HG03439 (cell line): ENCODE measurements at regions not wholly inside any gene's neighbourhood (a gene's known extent, or its start where the extent isn't known, plus 50 kb on each side); places are given as distances from the start of the nearest gene placed in this dataset.
"Not testable (repeated sequence)": the region's sequence is repeated elsewhere in the genome, so short reads cannot be mapped to it uniquely, and the experiment has no call there.

ENCODE experiments used
- ATAC-seq: cut with Tn5 transposase; IDR thresholded peaks from one replicate; pipeline ENCODE4 v1.9.1; 2021; ENCODE audit warnings: mild to moderate bottlenecking, moderate library complexity; ENCODE audit not compliant: unreplicated experiment

DNA sequence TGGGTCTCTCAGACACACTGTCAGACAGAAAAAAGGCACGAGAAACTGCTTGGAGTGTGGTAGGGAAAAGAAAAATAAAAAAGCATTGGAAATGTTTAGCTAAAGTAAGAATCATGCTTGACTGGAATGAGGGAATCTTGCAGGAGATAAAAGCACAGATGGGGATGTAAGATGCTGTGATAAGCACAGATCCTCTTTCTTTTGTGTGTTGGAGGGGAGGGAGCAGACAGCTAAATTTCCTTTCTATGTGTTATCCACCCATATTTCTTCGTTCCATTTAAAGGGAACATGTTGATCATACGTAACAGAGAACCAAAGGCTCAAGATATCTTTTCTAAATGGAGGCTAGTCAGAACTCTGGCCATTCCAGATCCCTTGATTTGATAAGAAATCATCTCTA lies 614.0 kb upstream of the LCORL start:
- ATAC-seq: no peak

DNA sequence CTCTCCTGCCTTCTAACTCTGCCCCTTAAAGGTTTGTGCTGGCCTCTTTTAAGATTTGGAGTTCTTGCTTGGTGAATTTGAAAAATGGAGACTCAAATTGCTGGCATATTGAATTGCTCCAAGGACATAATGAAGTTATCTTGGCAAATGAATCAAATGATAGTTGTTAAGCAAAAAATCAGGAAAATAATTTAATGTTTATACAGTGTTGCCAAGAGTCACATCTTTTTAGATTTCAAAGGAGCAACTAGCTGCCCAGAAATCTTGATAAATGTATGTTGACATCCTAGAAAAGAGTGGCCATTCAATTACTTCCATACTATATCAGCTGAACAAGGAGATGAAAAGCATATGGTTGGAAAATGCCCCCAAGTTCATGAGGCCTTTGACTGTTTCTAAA lies 610.0 kb upstream of the LCORL start:
- no peak for ATAC-seq

- ATAC-seq: no peak
Measured at GRCh38 chr4:18630218-18631110, 608.9 kb upstream of the LCORL start.

DNA sequence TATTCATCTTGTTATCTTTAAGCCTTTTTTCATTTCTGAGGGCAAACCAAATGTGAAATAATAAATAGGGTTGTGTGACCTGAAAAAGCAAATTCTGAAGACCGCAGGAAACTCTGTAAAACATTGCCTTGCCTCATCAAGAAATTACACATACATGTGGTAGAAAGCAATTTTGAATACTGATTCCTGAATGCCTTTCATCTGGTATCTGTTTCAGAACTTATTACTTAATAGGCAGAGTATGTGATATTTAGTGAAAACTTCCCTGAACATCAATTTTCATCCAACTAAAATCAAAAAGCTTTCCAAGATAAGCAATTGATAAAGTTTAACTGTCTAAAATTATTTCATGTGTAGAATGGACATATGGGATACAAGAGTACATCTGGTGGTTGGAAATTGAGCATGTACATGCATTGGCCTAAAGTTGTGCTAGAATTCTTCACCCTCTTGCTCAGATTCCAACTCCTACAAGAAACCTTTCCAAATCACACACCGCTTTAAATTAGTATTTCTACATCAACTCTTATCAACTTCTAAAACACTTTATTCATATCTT lies 606.0 kb upstream of the LCORL start:
- ATAC-seq: no peak

DNA sequence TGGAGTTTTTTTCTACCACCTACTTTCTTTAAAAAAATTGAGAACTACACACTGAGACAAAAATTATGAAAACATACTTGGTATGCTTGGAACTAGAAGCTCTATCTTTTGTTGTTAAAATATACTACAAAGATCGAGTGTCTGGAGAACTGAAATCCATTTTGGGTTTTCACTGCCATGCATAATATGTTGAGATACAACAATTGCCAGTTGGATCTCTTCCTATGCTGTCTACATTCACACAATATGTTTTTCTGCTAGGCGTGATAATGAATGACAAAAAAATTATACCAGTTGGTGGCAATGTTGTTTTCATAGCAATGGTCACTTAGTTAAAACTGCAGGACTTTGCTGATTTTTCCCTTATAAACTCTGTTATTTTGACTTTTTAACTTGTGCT lies 605.4 kb upstream of the LCORL start:
- no peak for ATAC-seq

DNA sequence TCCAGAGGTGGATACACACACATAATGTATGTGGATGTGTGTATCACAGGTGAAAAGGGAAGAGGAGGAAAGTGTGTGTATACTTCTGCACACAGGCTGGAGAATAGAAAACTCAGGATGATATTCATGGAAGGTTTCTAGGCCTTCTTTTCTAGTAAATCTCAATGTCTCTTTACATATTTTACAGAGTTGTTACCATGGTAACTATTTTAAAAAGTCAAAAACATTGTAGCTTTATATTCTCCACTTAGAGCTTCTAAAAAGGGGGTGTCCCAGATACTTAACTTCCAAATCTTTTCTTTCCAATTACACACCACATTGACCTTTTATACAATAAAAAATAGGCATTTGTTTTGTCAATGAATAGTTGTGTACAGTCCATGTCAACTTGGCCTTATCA lies 604.8 kb upstream of the LCORL start:
- ATAC-seq: no peak

DNA sequence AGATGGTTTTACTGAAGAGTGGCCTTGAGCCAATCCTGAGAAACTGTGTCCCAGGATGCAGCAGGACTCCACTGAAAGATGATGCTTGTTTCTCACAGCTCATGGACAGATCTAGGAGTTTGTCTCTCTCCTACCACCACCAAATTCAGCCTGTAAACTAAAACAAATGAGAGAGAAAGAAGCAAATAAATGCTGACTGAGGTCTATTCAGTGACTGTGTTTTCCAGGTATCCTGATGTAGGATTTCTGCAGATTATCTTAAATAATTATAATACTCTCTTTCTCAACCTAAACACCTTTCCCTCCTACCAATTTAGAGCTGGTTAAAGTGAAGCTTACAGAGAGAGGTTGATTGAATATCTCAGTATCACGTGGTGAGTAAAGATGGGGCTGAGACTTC lies 599.6 kb upstream of the LCORL start:
- no peak for ATAC-seq

DNA sequence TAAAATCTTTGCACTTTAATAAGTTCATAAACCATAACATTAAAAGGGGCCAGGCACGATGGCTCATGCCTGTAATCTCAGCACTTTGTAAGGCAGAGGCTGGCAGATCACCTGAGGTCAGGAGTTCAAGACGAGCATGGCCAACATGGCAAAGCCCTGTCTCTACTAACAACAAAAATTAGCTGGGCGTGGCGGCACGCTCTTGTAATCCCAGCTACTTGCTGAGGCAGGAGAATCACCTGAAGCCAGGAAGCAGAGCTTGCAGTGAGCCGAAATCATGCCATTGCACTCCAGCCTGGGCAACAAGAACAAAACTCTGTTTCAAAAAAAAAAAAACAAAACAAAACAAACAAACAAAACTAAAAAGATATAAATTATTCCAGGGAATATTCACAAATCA lies 595.2 kb upstream of the LCORL start:
- ATAC-seq: no peak

GRCh38 chr4:18611026-18611425 lies 589.5 kb upstream of the LCORL start:
- no peak for ATAC-seq

- no peak for ATAC-seq
Measured at GRCh38 chr4:18608908-18609533, 587.5 kb upstream of the LCORL start.

DNA sequence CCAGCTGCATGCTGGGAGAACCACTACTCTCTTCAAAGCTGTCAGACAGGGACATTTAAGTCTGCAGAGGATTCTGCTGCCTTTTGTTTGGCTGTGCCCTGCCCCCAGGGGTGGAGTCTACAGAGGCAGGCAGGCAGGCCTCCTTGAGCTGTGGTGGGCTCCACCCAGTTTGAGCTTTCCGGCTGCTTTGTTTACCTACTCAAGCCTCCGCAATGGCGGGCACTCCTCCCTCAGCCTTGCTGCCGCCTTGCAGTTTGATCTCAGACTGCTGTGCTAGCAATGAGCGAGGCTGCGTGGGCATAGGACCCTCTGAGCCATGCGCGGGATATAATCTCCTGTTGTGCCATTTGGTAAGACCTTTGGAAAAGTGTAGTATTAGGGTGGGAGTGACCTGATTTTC lies 581.1 kb upstream of the LCORL start:
- ATAC-seq: not testable (repeated sequence)

DNA sequence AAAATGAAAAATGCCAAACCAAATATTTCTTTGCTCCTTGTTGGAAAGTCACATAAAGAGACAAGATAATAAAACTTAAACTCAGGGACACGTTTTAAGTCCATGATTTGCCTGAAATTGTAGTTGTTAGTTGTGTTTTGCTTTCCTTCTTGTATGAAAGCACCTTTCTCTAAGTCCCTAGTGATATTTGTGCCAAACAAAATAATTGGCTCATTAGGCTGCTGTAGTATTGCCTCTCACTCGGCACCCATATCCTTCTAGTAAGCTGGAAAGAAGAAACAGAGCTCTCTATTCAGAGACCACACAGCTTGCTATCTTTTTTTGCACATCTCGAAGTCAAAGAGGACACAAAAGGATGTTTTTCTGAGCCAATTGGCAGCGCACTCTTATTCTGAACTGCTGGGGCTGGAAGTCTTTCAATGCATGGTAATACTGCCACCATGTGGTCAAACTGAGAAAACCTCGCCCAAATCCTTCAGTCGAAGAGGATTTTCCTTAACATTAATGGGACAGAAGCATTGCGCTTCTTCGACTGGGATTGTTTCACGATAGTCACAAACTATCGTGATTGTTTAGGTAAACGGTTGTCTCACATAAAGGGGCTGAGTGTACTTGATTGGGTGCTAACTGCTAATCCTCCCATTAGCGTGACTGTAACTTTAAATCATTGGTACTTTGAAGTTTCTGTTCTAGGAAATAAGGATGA lies 571.9 kb upstream of the LCORL start:
- ATAC-seq: peak; percentile 78

DNA sequence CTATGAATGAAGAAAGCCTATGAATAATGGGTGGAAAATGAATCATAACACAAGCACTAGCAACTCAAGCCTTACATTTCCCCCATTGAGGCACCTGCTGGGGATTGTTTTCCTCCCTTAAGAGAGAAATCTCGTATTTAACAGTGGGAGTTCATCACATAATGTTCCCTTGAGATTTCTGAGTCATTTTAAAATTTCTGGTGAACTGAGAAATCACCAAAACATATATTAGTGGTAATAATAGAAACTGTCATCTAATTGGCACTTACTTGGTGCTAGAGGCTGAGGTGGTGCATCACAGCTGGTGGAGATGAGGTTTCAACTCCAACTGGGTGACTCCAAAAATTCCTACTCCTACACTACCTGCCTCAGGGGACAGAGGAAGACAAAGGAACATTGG lies 561.3 kb upstream of the LCORL start:
- ATAC-seq: no peak

GRCh38 chr4:18578307-18578706 lies 556.8 kb upstream of the LCORL start:
- peak; percentile 77 for ATAC-seq

- no peak for ATAC-seq
Measured at GRCh38 chr4:18572481-18572880, 550.9 kb upstream of the LCORL start.

GRCh38 chr4:18571301-18571761 lies 549.8 kb upstream of the LCORL start:
- ATAC-seq: no peak

- ATAC-seq: no peak
Measured at GRCh38 chr4:18570370-18570769, 548.8 kb upstream of the LCORL start.

GRCh38 chr4:18568600-18568999 lies 547.0 kb upstream of the LCORL start:
- no peak for ATAC-seq

- ATAC-seq: no peak
Measured at GRCh38 chr4:18566970-18567799, 545.6 kb upstream of the LCORL start.

GRCh38 chr4:18559492-18559891 lies 537.9 kb upstream of the LCORL start:
- ATAC-seq: no peak

DNA sequence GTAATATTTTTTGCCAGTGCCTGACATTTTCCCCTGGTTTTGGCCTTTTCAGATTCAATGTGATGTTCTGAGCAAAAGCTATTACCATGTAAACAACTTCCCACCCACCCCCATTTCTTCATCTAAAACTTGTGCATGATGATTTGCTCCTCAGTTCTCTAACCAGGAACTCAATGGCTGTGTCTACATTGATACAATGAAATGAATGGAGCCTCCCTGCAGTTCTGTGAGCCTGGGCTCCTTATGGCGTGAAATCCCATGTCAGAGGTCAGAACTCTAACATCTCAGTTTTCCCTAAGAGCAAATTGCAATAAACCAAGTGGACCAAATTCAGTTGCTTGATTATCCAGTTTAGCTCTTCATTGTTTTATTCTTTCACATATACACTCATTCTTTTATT lies 534.8 kb upstream of the LCORL start:
- ATAC-seq: no peak
